Neural progenitor cell (in vitro differentiated cells): ENCODE measurements at regions not wholly inside any gene's neighbourhood (a gene's known extent, or its start where the extent isn't known, plus 50 kb on each side); places are given as distances from the start of the nearest gene placed in this dataset.

ENCODE experiments used
- DNase-seq: peaks from one replicate; pipeline ENCODE4 v3.0.0-alpha.2; 2016; ENCODE audit warnings: low spot score
- H2AFZ ChIP-seq: fragments of 200-600 bp; sonication (generic); replicated peaks from 2 replicates; pipeline ENCODE4 v1.6.1; 2016; ENCODE audit warnings: antibody characterized with exemption
- H3F3A ChIP-seq: fragments of 200-600 bp; sonication (generic); 2 replicates; pipeline ENCODE4 v1.6.1; 2016; ENCODE audit warnings: antibody characterized with exemption, low read depth
- H3K27ac ChIP-seq: fragments of 200-600 bp; sonication (generic); 2 replicates; pipeline ENCODE4 v1.5.1; 2016; ENCODE audit warnings: mild to moderate bottlenecking
- H3K27me3 ChIP-seq: fragments of 200-600 bp; sonication (generic); 2 replicates; pipeline ENCODE4 v1.6.1; 2016; ENCODE audit warnings: mild to moderate bottlenecking, moderate library complexity
- H3K36me3 ChIP-seq: fragments of 200-600 bp; sonication (generic); 2 replicates; pipeline ENCODE4 v1.5.1; 2016
- H3K4me1 ChIP-seq: fragments of 200-600 bp; sonication (generic); 2 replicates; pipeline ENCODE4 v1.6.1; 2016; ENCODE audit warnings: mixed run types
- H3K4me2 ChIP-seq: fragments of 200-600 bp; sonication (generic); 2 replicates; pipeline ENCODE4 v1.6.1; 2016
- H3K4me3 ChIP-seq: fragments of 200-600 bp; sonication (generic); 2 replicates; pipeline ENCODE4 v1.5.1; 2016
- H3K79me2 ChIP-seq: fragments of 200-600 bp; sonication (generic); 2 replicates; pipeline ENCODE4 v1.6.1; 2016; ENCODE audit warnings: low read depth
- H3K9ac ChIP-seq: fragments of 200-600 bp; sonication (generic); 2 replicates; pipeline ENCODE4 v1.6.1; 2016
- H3K9me3 ChIP-seq: fragments of 200-600 bp; sonication (generic); 2 replicates; pipeline ENCODE4 v1.5.1; 2016; ENCODE audit warnings: low read depth
- H4K20me1 ChIP-seq: fragments of 200-600 bp; sonication (generic); 2 replicates; pipeline ENCODE4 v1.6.1; 2016; ENCODE audit warnings: low read depth
- H3K27ac Mint-ChIP-seq: 3 replicates; pipeline ENCODE4 v1.8.0; 2021; ENCODE audit warnings: mixed read lengths
- H3K27me3 Mint-ChIP-seq: 2 replicates; pipeline ENCODE4 v1.8.0; 2022; ENCODE audit warnings: low read depth, mild to moderate bottlenecking, inconsistent platforms, moderate library complexity, mixed read lengths; ENCODE audit not compliant: insufficient read depth
- H3K36me3 Mint-ChIP-seq: 3 replicates; pipeline ENCODE4 v1.8.0; 2021; ENCODE audit warnings: mixed read lengths
- H3K4me1 Mint-ChIP-seq: 3 replicates; pipeline ENCODE4 v1.8.0; 2021; ENCODE audit warnings: mixed read lengths
- H3K4me3 Mint-ChIP-seq: 3 replicates; pipeline ENCODE4 v1.8.0; 2021; ENCODE audit warnings: mild to moderate bottlenecking, moderate library complexity, mixed read lengths
- H3K9me3 Mint-ChIP-seq: 3 replicates; pipeline ENCODE4 v1.8.0; 2020; ENCODE audit warnings: mixed read lengths
- EZH2 ChIP-seq: fragments of 200-600 bp; sonication (generic); IDR thresholded peaks from 2 replicates; pipeline ENCODE4 v1.6.1; 2017; ENCODE audit warnings: antibody characterized with exemption, mild to moderate bottlenecking, moderate library complexity
- EZH2phosphoT487 ChIP-seq: fragments of 200-600 bp; sonication (generic); IDR thresholded peaks from 2 replicates; pipeline ENCODE4 v1.6.1; 2017; ENCODE audit warnings: antibody characterized with exemption
- TF ChIP-seq, protein P1 (sequence below): fragments of 200-600 bp; sonication (generic); IDR thresholded peaks from 2 replicates; pipeline ENCODE4 v1.5.1; 2017; ENCODE audit warnings: antibody characterized with exemption, mild to moderate bottlenecking

DNA sequence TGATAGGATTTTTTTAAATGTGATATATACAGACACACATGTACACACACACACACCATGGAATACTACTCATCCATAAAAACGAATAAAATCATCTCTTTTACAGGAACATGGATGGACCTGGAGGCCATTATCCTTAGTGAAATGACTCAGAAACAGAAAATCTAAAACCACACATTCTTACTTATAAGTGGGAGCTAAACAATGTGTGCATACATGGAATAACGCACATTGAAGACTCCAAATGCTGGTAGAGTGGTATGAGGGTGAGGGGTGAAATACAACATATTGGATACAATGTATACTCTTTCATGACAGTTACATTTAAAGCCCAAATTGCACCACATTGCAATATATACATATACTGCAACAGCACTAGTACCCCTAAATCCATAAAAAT is 120.2 kb upstream of the ADGRL3 start:
- Histone ChIP-seq H3K4me3 (no peak overlapping the region), H4K20me1 (no peaks in the 10 kb centered on the region), H3K27me3 (no peaks in the 10 kb centered on the region), H3K4me1 (no peaks in the 10 kb centered on the region), H3K79me2 (no peaks in the 10 kb centered on the region), H3K9me3 (no peaks in the 10 kb centered on the region), H3K4me2 (no peak overlapping the region), H3K36me3 (no peaks in the 10 kb centered on the region), H3F3A (no peaks in the 10 kb centered on the region), H3K27ac (no peak overlapping the region), H2AFZ (no peak overlapping the region), H3K9ac (no peak overlapping the region)
- Mint-ChIP-seq H3K27ac (no peak overlapping the region), H3K9me3 (peaks cover 12% of the 10 kb centered on the region), H3K27me3 (no peaks in the 10 kb centered on the region), H3K36me3 (no peaks in the 10 kb centered on the region), H3K4me3 (no peak overlapping the region), H3K4me1 (no peaks in the 10 kb centered on the region)
- TF ChIP-seq EZH2phosphoT487 = no peak
- no peak for TF ChIP-seq EZH2
- TF ChIP-seq, protein P1, sequence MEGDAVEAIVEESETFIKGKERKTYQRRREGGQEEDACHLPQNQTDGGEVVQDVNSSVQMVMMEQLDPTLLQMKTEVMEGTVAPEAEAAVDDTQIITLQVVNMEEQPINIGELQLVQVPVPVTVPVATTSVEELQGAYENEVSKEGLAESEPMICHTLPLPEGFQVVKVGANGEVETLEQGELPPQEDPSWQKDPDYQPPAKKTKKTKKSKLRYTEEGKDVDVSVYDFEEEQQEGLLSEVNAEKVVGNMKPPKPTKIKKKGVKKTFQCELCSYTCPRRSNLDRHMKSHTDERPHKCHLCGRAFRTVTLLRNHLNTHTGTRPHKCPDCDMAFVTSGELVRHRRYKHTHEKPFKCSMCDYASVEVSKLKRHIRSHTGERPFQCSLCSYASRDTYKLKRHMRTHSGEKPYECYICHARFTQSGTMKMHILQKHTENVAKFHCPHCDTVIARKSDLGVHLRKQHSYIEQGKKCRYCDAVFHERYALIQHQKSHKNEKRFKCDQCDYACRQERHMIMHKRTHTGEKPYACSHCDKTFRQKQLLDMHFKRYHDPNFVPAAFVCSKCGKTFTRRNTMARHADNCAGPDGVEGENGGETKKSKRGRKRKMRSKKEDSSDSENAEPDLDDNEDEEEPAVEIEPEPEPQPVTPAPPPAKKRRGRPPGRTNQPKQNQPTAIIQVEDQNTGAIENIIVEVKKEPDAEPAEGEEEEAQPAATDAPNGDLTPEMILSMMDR = no peak
- DNase-seq = no peak

DNA sequence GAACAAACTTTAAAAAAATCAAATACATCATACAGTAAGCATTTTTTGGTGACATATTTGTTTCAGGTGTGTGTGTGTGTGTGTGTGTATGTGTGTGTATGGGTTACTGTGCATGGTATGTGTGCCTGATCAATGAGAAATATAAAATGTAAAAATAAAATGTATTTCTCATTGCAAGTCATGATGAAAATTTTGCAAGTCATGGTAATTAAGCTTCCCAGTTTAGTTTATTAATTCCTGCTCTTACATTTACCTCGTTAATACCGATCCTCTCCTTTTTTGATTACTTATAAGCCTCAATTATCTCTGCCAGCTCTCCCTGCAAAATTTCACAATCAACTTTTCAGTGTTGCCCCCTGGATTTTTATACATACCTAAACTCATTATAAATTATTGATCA is 114.6 kb upstream of the ADGRL3 start:
- TF ChIP-seq EZH2 (no peak), EZH2phosphoT487 (no peak)
- TF ChIP-seq, protein P1 = no peak
- no peaks in the 10 kb centered on the region for H3K9me3 ChIP-seq
- no peak overlapping the region for H2AFZ ChIP-seq
- no peak overlapping the region for H3K4me3 Mint-ChIP-seq
- H4K20me1 ChIP-seq = no peaks in the 10 kb centered on the region
- peaks cover 3% of the 10 kb centered on the region for H3K4me1 Mint-ChIP-seq
- H3K36me3 Mint-ChIP-seq = no peaks in the 10 kb centered on the region
- H3K9ac ChIP-seq = no peak overlapping the region
- H3K9me3 Mint-ChIP-seq = no peaks in the 10 kb centered on the region
- H3K4me2 ChIP-seq = no peak overlapping the region
- no peak overlapping the region for H3K4me3 ChIP-seq
- H3K27me3 ChIP-seq = no peaks in the 10 kb centered on the region
- no peak for DNase-seq
- H3K79me2 ChIP-seq = no peaks in the 10 kb centered on the region
- no peaks in the 10 kb centered on the region for H3F3A ChIP-seq
- H3K27me3 Mint-ChIP-seq = peaks cover 2% of the 10 kb centered on the region
- H3K36me3 ChIP-seq = no peaks in the 10 kb centered on the region
- peaks cover 3% of the 10 kb centered on the region for H3K4me1 ChIP-seq
- no peak overlapping the region for H3K27ac Mint-ChIP-seq
- no peak overlapping the region for H3K27ac ChIP-seq

DNA sequence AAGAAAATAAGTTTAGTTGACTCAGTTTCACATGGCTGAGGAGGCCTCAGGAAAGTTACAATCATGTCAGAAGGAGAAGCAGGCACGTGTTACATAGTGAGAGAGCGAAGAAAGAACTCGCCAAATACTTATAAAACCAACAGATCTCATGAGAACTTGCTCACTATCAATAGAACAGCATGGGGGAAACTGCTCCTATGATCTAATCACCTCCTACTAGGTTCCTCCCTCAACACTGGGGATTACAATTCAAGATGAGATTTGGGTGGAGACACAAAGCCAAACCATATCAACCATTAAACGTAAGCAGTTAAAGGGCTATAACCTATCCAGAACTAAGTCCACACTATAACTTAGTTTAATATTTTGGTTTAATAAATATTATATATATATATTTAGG is 113.8 kb upstream of the ADGRL3 start:
- TF ChIP-seq EZH2 (no peak), EZH2phosphoT487 (no peak)
- TF ChIP-seq, protein P1 = no peak
- H3K4me2 ChIP-seq = no peak overlapping the region
- no peaks in the 10 kb centered on the region for H3K9me3 ChIP-seq
- H3K79me2 ChIP-seq = no peaks in the 10 kb centered on the region
- peaks cover 3% of the 10 kb centered on the region for H3K4me1 ChIP-seq
- H3K27ac ChIP-seq = no peak overlapping the region
- no peak overlapping the region for H2AFZ ChIP-seq
- no peak overlapping the region for H3K4me3 Mint-ChIP-seq
- H3K9me3 Mint-ChIP-seq = no peaks in the 10 kb centered on the region
- no peak overlapping the region for H3K9ac ChIP-seq
- H3K27ac Mint-ChIP-seq = no peak overlapping the region
- peaks cover 3% of the 10 kb centered on the region for H3K4me1 Mint-ChIP-seq
- H3F3A ChIP-seq = no peaks in the 10 kb centered on the region
- DNase-seq = peak; percentile 22
- no peaks in the 10 kb centered on the region for H3K36me3 ChIP-seq
- H3K36me3 Mint-ChIP-seq = no peaks in the 10 kb centered on the region
- no peaks in the 10 kb centered on the region for H3K27me3 ChIP-seq
- H3K27me3 Mint-ChIP-seq = peaks cover 2% of the 10 kb centered on the region
- no peaks in the 10 kb centered on the region for H4K20me1 ChIP-seq
- no peak overlapping the region for H3K4me3 ChIP-seq
